Prostate gland (tissue), 2 donors: ENCODE measurements at regions not wholly inside any gene's neighbourhood (a gene's known extent, or its start where the extent isn't known, plus 50 kb on each side); places are given as distances from the start of the nearest gene placed in this dataset.

Experiments
- DNase-seq: peaks from one replicate; pipeline ENCODE4 v3.0.0-alpha.2; 2019; ENCODE audit warnings: low spot score
- H3K27ac ChIP-seq, 2 donors: fragments of 200-600 bp; sonication (generic); 2 replicates each; pipeline ENCODE4 v1.5.1; 2017 to 2019
- H3K27me3 ChIP-seq: fragments of 200-600 bp; sonication (generic); replicated peaks from 2 replicates; pipeline ENCODE4 v1.5.1; 2019; ENCODE audit not compliant: insufficient read depth
- H3K36me3 ChIP-seq, 2 donors: fragments of 200-600 bp; sonication (generic); 1 replicate in 1 of 2; 2 replicates in 1 of 2; pipeline versions ENCODE4 v1.5.1 to v1.8.1; 2017 to 2019
- H3K4me1 ChIP-seq: fragments of 200-600 bp; sonication (generic); replicated peaks from 2 replicates; pipeline ENCODE4 v1.5.1; 2019
- H3K4me3 ChIP-seq, 2 donors: fragments of 200-600 bp; sonication (generic); 2 replicates each; pipeline ENCODE4 v1.5.1; 2017 to 2019
- H3K9me3 ChIP-seq: fragments of 200-600 bp; sonication (generic); 2 replicates; pipeline ENCODE4 v1.5.1; 2017
- POLR2A ChIP-seq: fragments of 450-650 bp; IDR thresholded peaks from one replicate; pipeline ENCODE4 v1.6.1; 2016; ENCODE audit warnings: antibody characterized with exemption, mild to moderate bottlenecking
- POLR2AphosphoS5 ChIP-seq: sonication (generic); formaldehyde crosslinking; IDR thresholded peaks from one replicate; pipeline ENCODE4 v1.6.1; 2017; ENCODE audit warnings: antibody characterized with exemption
- WGBS: methylation state at CpG from one replicate; pipeline ENCODE4 v1.1.5; 2018; 5-methylcytosine and 5-hydroxymethylcytosine counted together
- intact Hi-C: fragments of 100-400 bp; cut with DNase I; formaldehyde crosslinking; loops from one replicate; pipeline ENCODE4 v1.14.2; 2022
- TF ChIP-seq, protein P1 (sequence below), 4 experiments: fragments of 200-600 bp in 2 of 4; fragments of 450-650 bp in 2 of 4; sonication (generic) in 2 of 4; IDR thresholded peaks; 1 replicate in 3 of 4; 2 replicates in 1 of 4; pipeline ENCODE4 v1.5.1; 2016 to 2019; ENCODE audit warnings: antibody characterized with exemption in 4 of 4, mild to moderate bottlenecking in 2 of 4, moderate library complexity in 2 of 4

DNA sequence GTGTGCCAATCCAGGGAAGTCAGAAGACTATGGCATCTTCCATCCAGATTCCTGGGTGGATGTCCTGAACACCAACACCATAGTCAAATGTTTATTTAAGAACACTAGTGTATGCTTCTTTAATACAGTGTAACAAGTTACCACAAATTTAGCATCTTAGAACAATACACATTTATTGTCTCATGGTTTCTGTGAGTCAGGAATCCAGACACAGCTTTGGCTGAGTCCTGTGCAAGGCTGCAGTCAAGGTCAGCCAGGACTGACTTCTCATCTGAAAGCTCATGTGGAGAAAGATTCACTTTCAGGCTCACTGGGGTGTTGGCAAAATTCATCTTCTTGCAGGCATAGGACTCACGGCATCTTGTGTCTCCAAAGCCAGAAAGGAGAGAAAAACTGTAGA is 143.4 kb downstream of the ANXA2 start:
- Histone ChIP-seq H3K4me1 (no peaks in the 10 kb centered on the region), H3K27ac (no peak overlapping the region), H3K9me3 (no peaks in the 10 kb centered on the region), H3K4me3 (no peak overlapping the region), H3K27me3 (no peaks in the 10 kb centered on the region), H3K36me3 (no peaks in the 10 kb centered on the region)
- WGBS: 93% methylated on average over 1 of the region's 1 CpG
- TF ChIP-seq POLR2A (no peak), POLR2AphosphoS5 (no peak)
- TF ChIP-seq, protein P1, sequence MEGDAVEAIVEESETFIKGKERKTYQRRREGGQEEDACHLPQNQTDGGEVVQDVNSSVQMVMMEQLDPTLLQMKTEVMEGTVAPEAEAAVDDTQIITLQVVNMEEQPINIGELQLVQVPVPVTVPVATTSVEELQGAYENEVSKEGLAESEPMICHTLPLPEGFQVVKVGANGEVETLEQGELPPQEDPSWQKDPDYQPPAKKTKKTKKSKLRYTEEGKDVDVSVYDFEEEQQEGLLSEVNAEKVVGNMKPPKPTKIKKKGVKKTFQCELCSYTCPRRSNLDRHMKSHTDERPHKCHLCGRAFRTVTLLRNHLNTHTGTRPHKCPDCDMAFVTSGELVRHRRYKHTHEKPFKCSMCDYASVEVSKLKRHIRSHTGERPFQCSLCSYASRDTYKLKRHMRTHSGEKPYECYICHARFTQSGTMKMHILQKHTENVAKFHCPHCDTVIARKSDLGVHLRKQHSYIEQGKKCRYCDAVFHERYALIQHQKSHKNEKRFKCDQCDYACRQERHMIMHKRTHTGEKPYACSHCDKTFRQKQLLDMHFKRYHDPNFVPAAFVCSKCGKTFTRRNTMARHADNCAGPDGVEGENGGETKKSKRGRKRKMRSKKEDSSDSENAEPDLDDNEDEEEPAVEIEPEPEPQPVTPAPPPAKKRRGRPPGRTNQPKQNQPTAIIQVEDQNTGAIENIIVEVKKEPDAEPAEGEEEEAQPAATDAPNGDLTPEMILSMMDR (IDR thresholded peaks at IDR 0.05): no peak
- intact Hi-C loops: no loop called here
- no peak for DNase-seq

DNA sequence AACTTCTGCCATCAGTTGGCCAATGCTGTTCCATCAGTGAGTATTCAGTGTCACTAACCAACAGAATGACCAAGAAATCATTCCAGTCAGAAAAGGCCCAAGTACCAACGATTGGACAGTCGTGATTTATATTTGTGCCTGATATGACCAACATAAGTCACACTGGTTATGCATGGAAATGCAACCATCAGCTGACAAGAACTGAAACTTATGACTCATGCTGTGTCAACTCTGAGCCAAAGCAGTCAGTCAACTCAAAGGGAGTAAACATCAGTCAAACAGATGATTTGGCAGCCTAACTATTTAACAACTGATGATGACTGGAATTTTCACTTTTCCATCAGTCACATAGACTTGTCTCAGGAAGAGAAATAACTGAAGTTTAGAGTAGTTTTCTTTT is 142.4 kb downstream of the ANXA2 start:
- peak; percentile 73 for DNase-seq
- TF ChIP-seq POLR2AphosphoS5 (peak; percentile 96), POLR2A (no peak)
- TF ChIP-seq, protein P1 (IDR thresholded peaks at IDR 0.05): no peak
- no peaks in the 10 kb centered on the region for H3K4me1 ChIP-seq
- intact Hi-C loops: no loop called here
- no peaks in the 10 kb centered on the region for H3K27me3 ChIP-seq
- 67% methylated on average over 2 of the region's 2 CpGs for WGBS
- no peaks in the 10 kb centered on the region for H3K36me3 ChIP-seq
- peak overlapping the region in 1 of 2 donors; percentile 38 for H3K27ac ChIP-seq
- H3K9me3 ChIP-seq: no peaks in the 10 kb centered on the region
- no peak overlapping the region for H3K4me3 ChIP-seq

DNA sequence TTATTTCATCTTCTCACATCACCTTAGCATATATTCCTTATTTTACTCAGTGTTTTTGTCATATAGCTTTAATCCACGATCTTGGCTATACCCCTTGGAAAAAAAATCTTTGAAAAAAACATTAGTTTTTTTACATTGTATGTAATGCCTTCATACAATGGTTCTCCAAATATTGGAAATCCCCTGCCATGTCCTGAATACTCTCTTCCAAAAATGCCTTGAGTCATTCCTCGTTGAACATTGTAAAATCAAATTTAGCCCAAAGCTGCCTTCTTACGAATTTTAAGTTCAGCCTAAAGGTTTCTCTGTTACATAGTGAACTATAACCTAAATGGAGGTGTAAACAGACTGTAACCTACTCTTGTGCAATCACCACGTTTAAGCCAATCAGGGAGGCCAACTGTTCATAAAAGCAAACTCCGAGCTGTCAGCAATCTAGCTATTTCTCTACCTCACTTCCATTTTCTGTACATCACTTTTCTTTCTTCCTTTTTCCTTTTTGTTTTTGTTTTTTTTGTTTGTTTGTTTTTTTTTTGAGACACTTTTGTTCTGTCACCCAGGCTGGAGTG is 140.1 kb downstream of the ANXA2 start:
- no peak for DNase-seq
- Histone ChIP-seq H3K4me1 (no peaks in the 10 kb centered on the region), H3K4me3 (no peak overlapping the region), H3K9me3 (no peaks in the 10 kb centered on the region), H3K27ac (no peak overlapping the region), H3K36me3 (no peaks in the 10 kb centered on the region), H3K27me3 (no peaks in the 10 kb centered on the region)
- TF ChIP-seq, protein P1 (IDR thresholded peaks at IDR 0.05): no peak
- TF ChIP-seq POLR2A (no peak), POLR2AphosphoS5 (no peak)
- WGBS: 59% methylated on average over 5 of the region's 5 CpGs
- intact Hi-C loops: no loop called here

DNA sequence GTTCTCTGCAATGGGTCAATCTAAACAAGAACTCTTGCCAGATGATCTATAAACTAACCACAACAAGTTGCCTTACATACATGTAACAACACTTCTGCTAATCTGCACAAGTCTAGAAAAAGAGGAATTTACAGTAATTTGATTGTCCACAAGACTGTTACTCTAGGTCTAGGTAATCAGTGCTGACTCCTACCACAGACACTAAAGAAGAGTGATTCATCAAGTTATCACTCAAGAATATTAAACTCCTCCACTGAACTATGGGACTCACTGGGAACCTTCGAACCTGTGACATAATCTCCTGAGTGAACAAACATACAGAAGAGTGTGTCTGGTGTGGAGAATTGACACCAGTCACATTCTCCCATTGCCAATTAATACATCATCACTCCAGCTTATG is 138.3 kb downstream of the ANXA2 start:
- Histone ChIP-seq H3K9me3 (no peaks in the 10 kb centered on the region), H3K27ac (no peak overlapping the region), H3K4me1 (no peaks in the 10 kb centered on the region), H3K4me3 (no peak overlapping the region), H3K36me3 (no peaks in the 10 kb centered on the region), H3K27me3 (no peaks in the 10 kb centered on the region)
- no peak for DNase-seq
- intact Hi-C loops: no loop called here
- no peak for TF ChIP-seq POLR2A
- TF ChIP-seq, protein P1 (IDR thresholded peaks at IDR 0.05): no peak
- no peak for TF ChIP-seq POLR2AphosphoS5
- WGBS: 85% methylated on average over 1 of the region's 1 CpG

DNA sequence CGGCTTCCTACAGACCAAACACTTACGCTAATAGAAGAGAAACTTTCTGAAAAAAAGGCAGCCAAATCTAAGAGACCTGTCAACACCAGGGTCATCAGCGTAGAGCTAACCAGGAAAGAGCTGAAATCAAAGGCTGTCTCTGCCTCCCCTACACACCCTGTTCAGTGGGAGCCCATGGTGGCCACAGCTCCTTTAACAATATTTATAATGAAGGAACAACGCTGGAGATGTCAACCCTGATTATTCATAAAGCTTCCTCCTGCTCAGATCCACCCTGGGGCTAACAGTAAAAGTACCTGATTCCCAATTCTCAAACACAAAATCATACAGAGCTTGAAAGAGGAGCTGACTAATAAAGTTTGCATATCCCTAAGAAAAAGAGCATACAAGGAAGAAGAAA is 133.7 kb downstream of the ANXA2 start:
- WGBS: 10% methylated on average over 4 of the region's 4 CpGs
- H3K9me3 ChIP-seq: no peaks in the 10 kb centered on the region
- H3K27me3 ChIP-seq: no peaks in the 10 kb centered on the region
- no peaks in the 10 kb centered on the region for H3K4me1 ChIP-seq
- DNase-seq: peak; percentile 43
- peak overlapping the region in 1 of 2 donors; percentile 65 for H3K27ac ChIP-seq
- intact Hi-C loops: no loop called here
- no peak overlapping the region for H3K4me3 ChIP-seq
- TF ChIP-seq, protein P1 (IDR thresholded peaks at IDR 0.05): no peak
- no peak for TF ChIP-seq POLR2AphosphoS5
- TF ChIP-seq POLR2A: no peak
- no peaks in the 10 kb centered on the region for H3K36me3 ChIP-seq
